ENCODE measurements at regions not wholly inside any gene's neighbourhood (a gene's known extent, or its start where the extent isn't known, plus 50 kb on each side); places are given as distances from the start of the nearest gene placed in this dataset.

- no peak for TF ChIP-seq CTCF (IDR thresholded peaks at IDR 0.05)
- TF ChIP-seq POLR2A (IDR thresholded peaks at IDR 0.05; ENCODE audit: low read depth), result no peak
- TF ChIP-seq POLR2AphosphoS5 (IDR thresholded peaks at IDR 0.05), result no peak
- TF ChIP-seq EP300 (IDR thresholded peaks at IDR 0.05), result no peak
Measured at GRCh38 chr1:56413671-56414199, 165.6 kb downstream of the PLPP3 start.
